Ascending aorta (tissue), 2 donors: ENCODE measurements at regions not wholly inside any gene's neighbourhood (a gene's known extent, or its start where the extent isn't known, plus 50 kb on each side); places are given as distances from the start of the nearest gene placed in this dataset.

Experiments
- DNase-seq, 2 donors: peaks; one replicate each; pipeline ENCODE4 v3.0.0-alpha.2; 2019; ENCODE audit warnings: low spot score in 2 of 2
- H3K27ac ChIP-seq, 2 donors: fragments of 200-600 bp; sonication (generic); one replicate each; pipeline ENCODE4 v1.5.1; 2016 to 2017; ENCODE audit warnings: mild to moderate bottlenecking in 1 of 2
- H3K27me3 ChIP-seq: fragments of 200-600 bp; sonication (generic); one replicate; pipeline ENCODE4 v1.5.1; 2017
- H3K36me3 ChIP-seq, 2 donors: fragments of 200-600 bp; sonication (generic); one replicate each; pipeline ENCODE4 v1.5.1; 2016
- H3K4me1 ChIP-seq, 2 donors: fragments of 200-600 bp; sonication (generic); one replicate each; pipeline ENCODE4 v1.5.1; 2016 to 2017; ENCODE audit warnings: mild to moderate bottlenecking in 1 of 2
- H3K4me3 ChIP-seq, 2 donors: fragments of 200-600 bp; sonication (generic); one replicate each; pipeline ENCODE4 v1.5.1; 2016 to 2017; ENCODE audit warnings: mild to moderate bottlenecking in 1 of 2
- H3K9me3 ChIP-seq, 2 donors: fragments of 200-600 bp; sonication (generic); one replicate each; pipeline ENCODE4 v1.5.1; 2016
- intact Hi-C: fragments of 100-400 bp; cut with DNase I; formaldehyde crosslinking; loops from one replicate; pipeline ENCODE4 v1.15.1; 2023
- TF ChIP-seq, protein P1 (sequence below), 3 experiments: fragments of 200-600 bp in 2 of 3; fragments of 450-650 bp in 1 of 3; sonication (generic) in 2 of 3; IDR thresholded peaks; one replicate each; pipeline ENCODE4 v1.5.1; 2016 to 2019; ENCODE audit warnings: antibody characterized with exemption in 3 of 3, mild to moderate bottlenecking in 1 of 3, moderate library complexity in 1 of 3

DNA sequence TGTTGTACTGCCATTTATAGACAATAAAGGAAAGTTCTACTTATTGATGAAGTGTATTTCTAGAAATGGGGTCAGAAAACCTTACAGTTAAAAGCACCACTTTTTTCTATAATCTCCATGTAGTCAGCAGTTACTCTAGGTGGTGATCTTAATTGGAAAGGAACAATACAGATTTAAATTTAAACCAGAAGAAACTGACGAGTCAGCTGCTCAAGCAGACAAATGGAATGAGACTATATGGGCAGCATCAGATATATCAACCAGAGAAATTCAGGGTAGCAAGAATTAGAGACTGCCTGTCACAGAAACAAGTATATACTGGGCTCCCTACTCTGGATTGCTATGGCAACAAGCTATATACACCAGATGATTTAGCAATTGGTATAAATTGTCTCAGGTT, 99.6 kb upstream of the SCG2 start:
- Histone ChIP-seq H3K4me3 (no peak overlapping the region), H3K9me3 (no peaks in the 10 kb centered on the region), H3K36me3 (no peaks in the 10 kb centered on the region), H3K27ac (no peak overlapping the region), H3K4me1 (no peaks in the 10 kb centered on the region), H3K27me3 (no peaks in the 10 kb centered on the region)
- intact Hi-C loops: no loop called here
- DNase-seq: no peak
- TF ChIP-seq, protein P1, sequence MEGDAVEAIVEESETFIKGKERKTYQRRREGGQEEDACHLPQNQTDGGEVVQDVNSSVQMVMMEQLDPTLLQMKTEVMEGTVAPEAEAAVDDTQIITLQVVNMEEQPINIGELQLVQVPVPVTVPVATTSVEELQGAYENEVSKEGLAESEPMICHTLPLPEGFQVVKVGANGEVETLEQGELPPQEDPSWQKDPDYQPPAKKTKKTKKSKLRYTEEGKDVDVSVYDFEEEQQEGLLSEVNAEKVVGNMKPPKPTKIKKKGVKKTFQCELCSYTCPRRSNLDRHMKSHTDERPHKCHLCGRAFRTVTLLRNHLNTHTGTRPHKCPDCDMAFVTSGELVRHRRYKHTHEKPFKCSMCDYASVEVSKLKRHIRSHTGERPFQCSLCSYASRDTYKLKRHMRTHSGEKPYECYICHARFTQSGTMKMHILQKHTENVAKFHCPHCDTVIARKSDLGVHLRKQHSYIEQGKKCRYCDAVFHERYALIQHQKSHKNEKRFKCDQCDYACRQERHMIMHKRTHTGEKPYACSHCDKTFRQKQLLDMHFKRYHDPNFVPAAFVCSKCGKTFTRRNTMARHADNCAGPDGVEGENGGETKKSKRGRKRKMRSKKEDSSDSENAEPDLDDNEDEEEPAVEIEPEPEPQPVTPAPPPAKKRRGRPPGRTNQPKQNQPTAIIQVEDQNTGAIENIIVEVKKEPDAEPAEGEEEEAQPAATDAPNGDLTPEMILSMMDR (IDR thresholded peaks at IDR 0.05): no peak

DNA sequence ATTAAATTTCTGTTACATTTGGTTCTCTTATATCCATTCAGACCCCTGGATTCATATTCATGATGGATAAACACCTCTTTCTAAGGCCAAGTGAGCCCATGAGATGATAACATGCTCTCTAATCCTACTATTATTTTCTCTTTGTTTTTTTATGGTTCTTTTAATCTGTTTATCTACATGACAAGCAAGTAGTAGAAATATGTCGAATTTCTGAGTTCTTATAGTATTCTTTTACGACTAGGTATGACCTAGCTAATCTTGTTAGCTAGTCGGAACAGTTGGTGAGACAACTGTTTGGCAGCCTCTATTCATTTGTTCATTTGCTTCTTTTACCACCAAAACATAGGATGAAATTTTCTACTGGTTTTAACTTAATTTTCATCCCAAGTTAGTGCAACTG, 98.1 kb upstream of the SCG2 start:
- Histone ChIP-seq H3K4me3 (no peak overlapping the region), H3K9me3 (no peaks in the 10 kb centered on the region), H3K27ac (no peak overlapping the region), H3K36me3 (no peaks in the 10 kb centered on the region), H3K27me3 (no peaks in the 10 kb centered on the region), H3K4me1 (no peaks in the 10 kb centered on the region)
- TF ChIP-seq, protein P1 (IDR thresholded peaks at IDR 0.05): no peak
- intact Hi-C loops: no loop called here
- no peak for DNase-seq

DNA sequence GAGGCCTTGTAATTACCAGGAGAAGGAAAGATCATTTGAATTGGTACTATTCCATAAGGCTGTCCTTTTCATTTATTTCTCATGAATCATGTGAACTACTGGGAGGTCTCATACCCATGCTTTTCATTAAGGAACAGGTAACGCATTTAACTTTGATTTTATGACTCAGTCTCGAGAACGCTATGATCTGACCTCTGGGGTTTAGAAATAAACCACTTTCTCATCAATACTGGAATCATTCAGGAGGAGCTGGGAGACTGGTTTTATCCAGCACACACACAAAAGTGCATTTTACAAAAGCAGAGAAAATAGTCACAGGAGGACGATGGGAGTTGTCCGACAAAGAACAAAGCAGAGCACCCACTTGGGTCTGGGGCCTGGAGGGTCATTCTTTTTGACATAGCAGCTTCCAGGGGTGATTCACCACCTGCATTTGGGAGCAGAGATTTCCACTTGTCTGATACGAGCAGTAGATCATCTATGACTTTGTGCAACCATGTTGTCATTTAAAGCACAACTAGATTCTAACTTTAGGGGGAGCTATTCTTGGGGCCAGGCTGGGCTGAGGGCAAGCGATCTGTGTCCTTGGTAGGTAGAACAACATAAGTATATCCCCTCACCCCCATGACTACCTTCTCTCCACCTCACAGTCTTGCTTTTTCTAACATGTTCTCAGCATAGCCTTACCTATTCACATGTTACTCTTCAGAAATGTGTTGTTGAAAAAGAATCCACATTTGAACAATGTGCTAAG, 95.9 kb upstream of the SCG2 start:
- TF ChIP-seq, protein P1 (IDR thresholded peaks at IDR 0.05): no peak

DNA sequence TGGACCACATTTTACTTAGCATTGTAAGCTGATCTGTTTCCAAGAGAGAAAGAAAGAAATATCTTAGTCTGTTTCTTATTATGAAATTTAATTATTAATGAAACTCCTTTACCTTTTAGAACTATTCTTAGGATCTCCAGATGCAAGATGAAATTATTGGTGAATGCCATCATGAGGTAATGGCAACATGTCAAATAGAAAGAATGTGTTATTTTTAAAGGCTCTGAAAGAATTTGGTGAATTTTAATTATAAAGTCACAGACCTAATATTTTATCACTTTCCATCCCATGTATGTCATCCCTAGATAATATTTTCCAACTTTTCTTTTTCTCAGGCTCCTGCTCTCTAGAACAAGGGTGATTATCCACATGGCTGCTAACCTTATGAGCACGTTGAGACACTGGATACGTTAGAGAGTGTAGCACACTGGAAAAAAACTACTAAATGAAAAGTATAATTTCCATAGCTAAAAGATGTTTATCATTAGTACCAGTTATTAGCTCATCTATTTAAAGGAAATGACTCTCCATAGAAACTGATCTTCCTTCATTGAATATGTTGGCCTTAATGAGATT, 95.2 kb upstream of the SCG2 start:
- Histone ChIP-seq H3K36me3 (no peaks in the 10 kb centered on the region), H3K4me3 (no peak overlapping the region), H3K27ac (no peak overlapping the region), H3K27me3 (no peaks in the 10 kb centered on the region), H3K9me3 (no peaks in the 10 kb centered on the region), H3K4me1 (no peaks in the 10 kb centered on the region)
- DNase-seq: no peak
- intact Hi-C loops: no loop called here
- TF ChIP-seq, protein P1 (IDR thresholded peaks at IDR 0.05): no peak

More for the DNA sequence above, 95.9 kb upstream of the SCG2 start:
- Histone ChIP-seq H3K4me3 (no peak overlapping the region), H3K27me3 (no peaks in the 10 kb centered on the region), H3K36me3 (no peaks in the 10 kb centered on the region), H3K4me1 (no peaks in the 10 kb centered on the region), H3K9me3 (no peaks in the 10 kb centered on the region), H3K27ac (no peak overlapping the region)
- intact Hi-C loops: no loop called here
- no peak for DNase-seq

DNA sequence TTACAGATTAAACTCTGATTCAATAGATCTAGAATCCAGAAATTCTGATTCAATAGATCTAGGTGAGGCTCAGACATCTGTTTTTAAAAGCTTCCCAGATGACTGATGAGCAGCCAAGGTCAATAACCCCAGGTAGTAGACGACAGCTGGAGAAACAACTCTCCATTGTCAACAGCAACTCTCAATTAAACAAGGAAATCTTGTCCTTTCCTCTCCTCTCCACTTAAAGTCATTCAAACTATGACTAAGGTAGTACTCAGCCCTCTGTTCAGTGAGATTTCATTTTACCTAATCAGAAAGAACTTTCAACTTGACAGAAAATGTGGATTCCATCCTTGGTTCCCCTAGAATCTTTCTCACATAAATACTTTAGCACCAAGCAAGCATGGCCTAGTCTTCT, 94.6 kb upstream of the SCG2 start:
- intact Hi-C loops: no loop called here
- DNase-seq: no peak
- H3K36me3 ChIP-seq: no peaks in the 10 kb centered on the region
- TF ChIP-seq, protein P1 (IDR thresholded peaks at IDR 0.05): no peak
- no peaks in the 10 kb centered on the region for H3K4me1 ChIP-seq
- no peaks in the 10 kb centered on the region for H3K27me3 ChIP-seq
- H3K9me3 ChIP-seq: no peaks in the 10 kb centered on the region
- no peak overlapping the region for H3K4me3 ChIP-seq
- no peak overlapping the region for H3K27ac ChIP-seq
